Fibroblast of villous mesenchyme (primary cell): ENCODE measurements at regions not wholly inside any gene's neighbourhood (a gene's known extent, or its start where the extent isn't known, plus 50 kb on each side); places are given as distances from the start of the nearest gene placed in this dataset.

ENCODE experiments used
- DNase-seq: peaks from one replicate; pipeline ENCODE4 v3.0.0-alpha.2; 2010; ENCODE audit warnings: low read depth
- H3K4me3 ChIP-seq: 2 replicates; pipeline ENCODE4 v1.5.1; 2011; ENCODE audit warnings: low read depth, mild to moderate bottlenecking, low read length
- TF ChIP-seq, protein P1 (sequence below): IDR thresholded peaks from 2 replicates; pipeline ENCODE4 v1.5.1; 2012; ENCODE audit warnings: low read depth, mild to moderate bottlenecking, low read length; ENCODE audit not compliant: insufficient read depth

DNA sequence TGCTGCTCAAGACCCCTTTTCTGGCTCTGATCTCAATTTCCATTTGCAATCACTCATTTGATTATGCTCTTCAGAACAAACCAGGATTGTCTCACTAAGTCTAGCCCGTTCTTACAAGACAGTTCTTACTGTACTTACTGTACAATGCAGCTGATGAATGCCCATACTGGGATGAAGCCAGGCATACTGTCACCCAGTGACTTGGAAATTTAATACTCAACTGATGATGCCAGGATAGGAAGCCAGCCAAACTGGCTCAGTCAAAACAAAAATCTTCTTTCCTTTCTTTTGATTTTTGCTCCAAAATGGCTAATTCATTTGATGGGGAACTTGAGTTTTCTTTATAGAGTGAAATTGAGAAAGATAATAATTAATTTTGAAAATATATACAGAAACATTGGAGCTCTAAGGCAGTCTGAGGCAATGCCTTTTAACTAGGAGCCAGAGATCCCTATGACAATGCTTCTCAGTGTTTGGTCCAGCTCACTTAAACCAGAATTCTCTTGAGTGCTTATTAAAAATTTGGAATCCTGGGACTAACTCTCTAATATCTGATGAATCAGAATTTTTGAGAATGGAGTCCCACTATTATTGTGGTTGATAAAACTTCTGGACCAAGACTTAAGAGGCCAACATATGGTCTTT lies 265.6 kb upstream of the THBS1 start:
- no peak overlapping the region for H3K4me3 ChIP-seq
- TF ChIP-seq, protein P1, sequence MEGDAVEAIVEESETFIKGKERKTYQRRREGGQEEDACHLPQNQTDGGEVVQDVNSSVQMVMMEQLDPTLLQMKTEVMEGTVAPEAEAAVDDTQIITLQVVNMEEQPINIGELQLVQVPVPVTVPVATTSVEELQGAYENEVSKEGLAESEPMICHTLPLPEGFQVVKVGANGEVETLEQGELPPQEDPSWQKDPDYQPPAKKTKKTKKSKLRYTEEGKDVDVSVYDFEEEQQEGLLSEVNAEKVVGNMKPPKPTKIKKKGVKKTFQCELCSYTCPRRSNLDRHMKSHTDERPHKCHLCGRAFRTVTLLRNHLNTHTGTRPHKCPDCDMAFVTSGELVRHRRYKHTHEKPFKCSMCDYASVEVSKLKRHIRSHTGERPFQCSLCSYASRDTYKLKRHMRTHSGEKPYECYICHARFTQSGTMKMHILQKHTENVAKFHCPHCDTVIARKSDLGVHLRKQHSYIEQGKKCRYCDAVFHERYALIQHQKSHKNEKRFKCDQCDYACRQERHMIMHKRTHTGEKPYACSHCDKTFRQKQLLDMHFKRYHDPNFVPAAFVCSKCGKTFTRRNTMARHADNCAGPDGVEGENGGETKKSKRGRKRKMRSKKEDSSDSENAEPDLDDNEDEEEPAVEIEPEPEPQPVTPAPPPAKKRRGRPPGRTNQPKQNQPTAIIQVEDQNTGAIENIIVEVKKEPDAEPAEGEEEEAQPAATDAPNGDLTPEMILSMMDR, result no peak
- DNase-seq, result no peak

DNA sequence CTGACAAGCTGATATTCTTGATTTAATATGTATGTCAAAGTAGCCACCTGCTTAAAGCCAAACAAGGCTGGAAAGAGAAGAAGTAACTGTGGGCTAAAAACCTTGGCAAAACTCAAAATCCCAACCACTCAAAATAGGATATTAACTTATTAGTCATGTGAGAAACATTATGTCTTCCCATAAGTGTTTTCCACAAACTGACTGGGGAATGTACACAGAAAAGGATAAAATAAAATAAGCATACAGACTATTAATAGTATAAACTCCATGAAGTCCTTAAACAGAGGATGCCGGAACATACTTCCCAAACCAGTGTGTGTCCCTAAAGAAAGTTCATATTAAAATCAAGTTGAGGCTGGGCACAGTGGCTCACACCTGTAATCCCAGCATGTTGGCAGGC lies 263.7 kb upstream of the THBS1 start:
- no peak overlapping the region for H3K4me3 ChIP-seq
- TF ChIP-seq, protein P1, result no peak
- DNase-seq, result no peak

DNA sequence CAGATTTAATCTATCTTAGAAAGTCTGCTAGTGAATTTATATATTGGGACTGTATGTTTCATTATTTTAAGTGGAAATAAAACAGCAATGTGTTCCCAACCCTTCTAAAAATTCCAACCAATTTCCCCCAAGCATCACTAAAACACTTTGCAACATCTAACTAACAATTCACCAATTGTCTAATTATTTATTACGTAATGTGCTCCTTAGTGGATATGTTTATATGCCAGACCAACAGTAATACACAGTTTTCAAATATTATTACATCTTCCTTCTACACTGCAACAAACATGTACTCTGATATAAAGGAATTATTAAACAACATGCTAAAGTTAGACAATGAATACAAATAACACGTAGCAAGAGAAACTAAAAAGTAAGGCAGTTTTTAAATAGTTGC lies 262.6 kb upstream of the THBS1 start:
- no peak overlapping the region for H3K4me3 ChIP-seq
- TF ChIP-seq, protein P1, result no peak

DNA sequence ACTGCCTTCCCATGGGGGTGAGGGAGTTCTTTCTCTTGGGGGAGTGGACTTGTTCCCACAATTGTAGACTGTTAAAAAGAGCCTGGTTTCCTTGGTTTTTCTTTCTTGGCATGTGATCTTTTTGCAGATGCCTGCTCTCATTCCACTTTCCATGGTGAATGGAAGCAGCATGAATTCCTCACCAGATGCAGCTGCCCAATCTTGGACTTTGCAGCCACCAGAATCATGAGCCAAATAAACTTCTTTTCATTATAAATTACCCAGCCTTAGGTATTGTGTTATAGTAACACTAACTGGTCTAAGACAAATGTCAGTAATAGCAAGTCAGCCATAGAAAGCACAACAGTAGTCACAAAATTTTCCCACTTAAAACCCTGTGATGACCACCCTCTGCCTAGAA lies 260.5 kb upstream of the THBS1 start:
- TF ChIP-seq, protein P1, result no peak
- no peak for DNase-seq
- no peak overlapping the region for H3K4me3 ChIP-seq

More for the DNA sequence above, 262.6 kb upstream of the THBS1 start:
- DNase-seq, result no peak

DNA sequence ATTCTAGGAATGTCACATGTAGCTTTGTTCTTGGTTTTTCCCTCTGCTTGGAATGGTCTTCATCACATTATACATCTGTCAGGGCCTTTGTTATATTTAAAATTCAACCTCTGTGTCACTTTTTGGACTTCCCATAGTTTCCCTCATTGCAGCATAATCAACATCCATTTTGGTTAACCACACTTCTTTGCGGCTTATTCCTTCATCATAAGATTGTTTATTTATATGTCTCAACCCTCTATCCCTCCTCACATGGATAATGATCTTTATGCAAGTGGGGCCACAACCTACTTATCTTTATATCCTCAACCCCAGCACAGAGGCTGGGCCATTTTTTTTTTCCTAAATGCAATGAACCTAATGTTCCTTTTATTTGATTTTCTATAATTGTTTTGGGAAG lies 260.0 kb upstream of the THBS1 start:
- DNase-seq, result peak; percentile 76
- TF ChIP-seq, protein P1, result no peak
- no peak overlapping the region for H3K4me3 ChIP-seq

DNA sequence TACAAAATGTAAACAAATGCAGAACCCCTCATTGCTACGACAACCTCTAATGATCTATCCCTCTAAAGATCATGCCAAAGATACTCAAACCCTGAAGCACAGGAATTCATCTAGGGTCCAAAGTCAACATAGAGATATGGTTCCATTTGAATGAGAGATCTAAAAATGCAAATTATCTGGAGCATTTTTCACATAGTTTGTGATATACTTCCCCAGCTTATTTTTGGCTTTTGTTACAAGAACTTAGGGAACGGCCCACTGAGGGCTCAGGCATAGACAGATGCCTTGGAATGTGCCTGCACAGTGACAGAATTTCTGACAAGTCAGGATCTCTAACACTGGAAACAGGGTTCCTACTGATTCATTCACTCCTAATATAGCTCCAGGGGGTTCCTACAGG lies 258.9 kb upstream of the THBS1 start:
- H3K4me3 ChIP-seq, result no peak overlapping the region
- TF ChIP-seq, protein P1, result no peak
- DNase-seq, result no peak

DNA sequence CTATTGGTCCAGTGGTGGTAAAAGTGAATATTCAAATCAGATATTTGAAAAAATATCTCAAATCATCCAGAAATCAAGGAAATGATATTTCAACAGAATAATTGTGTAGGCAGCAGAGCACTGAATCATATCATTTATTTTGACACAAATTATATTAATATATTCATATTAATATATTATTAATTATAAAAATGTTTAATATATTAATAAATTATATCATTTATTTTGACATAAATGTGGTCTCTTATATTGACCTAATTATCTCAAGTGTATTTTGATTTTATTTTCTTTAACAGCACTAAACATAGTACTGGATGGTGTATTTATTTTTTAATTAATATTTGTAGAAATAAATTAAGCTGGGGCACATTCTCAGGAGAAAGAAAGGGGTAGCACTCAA lies 257.7 kb upstream of the THBS1 start:
- H3K4me3 ChIP-seq, result no peak overlapping the region
- DNase-seq, result no peak
- TF ChIP-seq, protein P1, result no peak
